ENCODE measurements at regions not wholly inside any gene's neighbourhood (a gene's known extent, or its start where the extent isn't known, plus 50 kb on each side); places are given as distances from the start of the nearest gene placed in this dataset.

DNA sequence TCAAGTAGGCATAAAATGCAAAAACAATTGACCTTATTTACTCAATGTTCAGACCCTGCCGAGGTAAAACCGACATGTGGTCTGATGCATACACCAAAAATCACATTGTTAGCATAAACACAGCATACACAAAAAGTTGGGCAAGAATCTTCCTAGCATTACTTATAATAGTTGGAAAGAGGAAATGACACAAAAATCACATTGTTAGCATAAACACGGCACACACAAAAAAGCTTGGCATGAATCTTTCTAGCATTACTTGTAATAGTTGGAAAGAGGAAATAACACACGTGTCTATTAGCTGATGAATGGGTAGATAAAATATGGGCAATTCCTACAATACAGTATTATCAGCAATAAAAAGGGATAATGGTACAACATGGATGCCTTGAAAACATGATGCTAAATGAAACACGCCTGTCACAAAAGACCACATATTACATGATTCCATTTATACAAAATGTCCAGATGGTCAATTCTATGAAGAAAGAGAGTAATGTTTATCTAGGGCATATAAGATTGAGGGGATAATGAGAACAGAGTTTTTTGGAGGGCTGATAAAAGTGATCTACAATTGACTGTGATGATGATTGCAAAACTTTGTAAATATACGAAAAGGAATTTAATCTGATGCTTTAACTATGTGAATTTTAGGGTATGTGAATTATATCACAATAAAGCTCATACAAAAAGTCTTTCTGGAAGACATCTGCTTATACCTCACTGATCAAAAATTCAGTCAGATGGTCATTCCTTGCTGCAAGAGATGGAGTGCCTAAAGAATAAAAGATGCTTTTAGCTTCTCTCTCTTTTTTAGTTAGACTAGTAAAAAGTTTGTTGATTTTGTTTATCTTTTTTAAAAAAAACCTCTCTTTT, 1019.5 kb upstream of the CITED2 start:
- H4K20me1 ChIP-seq (ENCODE audit: insufficient read depth, low read length): no peaks in the 10 kb centered on the region
- H3K9me3 ChIP-seq (replicated peaks; ENCODE audit: insufficient read depth, low read length): no peaks in the 10 kb centered on the region
- no peak overlapping the region for H2AFZ ChIP-seq (ENCODE audit: low read length)
- no peak overlapping the region for H3K4me2 ChIP-seq (ENCODE audit: low read depth, low read length)
- no peak overlapping the region for H3K4me3 ChIP-seq (ENCODE audit: low read length)
- no peaks in the 10 kb centered on the region for H3F3A ChIP-seq (ENCODE audit: insufficient read depth, low read length)
- no peak for DNase-seq
- H3K27me3 ChIP-seq (replicated peaks; ENCODE audit: insufficient read depth, low read length): no peaks in the 10 kb centered on the region
- H3K27ac ChIP-seq (ENCODE audit: low read length): no peak overlapping the region
- TF ChIP-seq EZH2 (optimal IDR thresholded peaks at IDR 0.05; ENCODE audit: low read depth, low read length) (no peak), EZH2phosphoT487 (IDR thresholded peaks at IDR 0.05; ENCODE audit: low read length) (no peak), CTCF (IDR thresholded peaks at IDR 0.05; ENCODE audit: low read length) (no peak)
- H3K9ac ChIP-seq (ENCODE audit: low read length): no peak overlapping the region
- H3K9me2 ChIP-seq (replicated peaks; ENCODE audit: insufficient read depth, low read length): no peaks in the 10 kb centered on the region
- H3K79me2 ChIP-seq (ENCODE audit: low read length): no peaks in the 10 kb centered on the region
- H3K36me3 ChIP-seq (replicated peaks; ENCODE audit: insufficient read depth, low read length): no peaks in the 10 kb centered on the region
- no peaks in the 10 kb centered on the region for H3K4me1 ChIP-seq (ENCODE audit: low read length)

GRCh38 chr6:140388815-140389214, 1014.4 kb upstream of the CITED2 start:
- Histone ChIP-seq H3K27ac (ENCODE audit: low read length) (no peak overlapping the region), H2AFZ (ENCODE audit: low read length) (no peak overlapping the region), H4K20me1 (ENCODE audit: insufficient read depth, low read length) (no peaks in the 10 kb centered on the region), H3K9me2 (replicated peaks; ENCODE audit: insufficient read depth, low read length) (no peaks in the 10 kb centered on the region), H3K27me3 (replicated peaks; ENCODE audit: insufficient read depth, low read length) (no peaks in the 10 kb centered on the region), H3K36me3 (replicated peaks; ENCODE audit: insufficient read depth, low read length) (no peaks in the 10 kb centered on the region), H3K4me1 (ENCODE audit: low read length) (no peaks in the 10 kb centered on the region), H3K9ac (ENCODE audit: low read length) (no peak overlapping the region), H3K4me3 (ENCODE audit: low read length) (no peak overlapping the region), H3K9me3 (replicated peaks; ENCODE audit: insufficient read depth, low read length) (no peaks in the 10 kb centered on the region), H3K79me2 (ENCODE audit: low read length) (no peaks in the 10 kb centered on the region), H3F3A (ENCODE audit: insufficient read depth, low read length) (no peaks in the 10 kb centered on the region), H3K4me2 (ENCODE audit: low read depth, low read length) (no peak overlapping the region)
- no peak for DNase-seq
- TF ChIP-seq EZH2phosphoT487 (IDR thresholded peaks at IDR 0.05; ENCODE audit: low read length): no peak
- TF ChIP-seq EZH2 (optimal IDR thresholded peaks at IDR 0.05; ENCODE audit: low read depth, low read length): no peak
- no peak for TF ChIP-seq CTCF (IDR thresholded peaks at IDR 0.05; ENCODE audit: low read length)

DNA sequence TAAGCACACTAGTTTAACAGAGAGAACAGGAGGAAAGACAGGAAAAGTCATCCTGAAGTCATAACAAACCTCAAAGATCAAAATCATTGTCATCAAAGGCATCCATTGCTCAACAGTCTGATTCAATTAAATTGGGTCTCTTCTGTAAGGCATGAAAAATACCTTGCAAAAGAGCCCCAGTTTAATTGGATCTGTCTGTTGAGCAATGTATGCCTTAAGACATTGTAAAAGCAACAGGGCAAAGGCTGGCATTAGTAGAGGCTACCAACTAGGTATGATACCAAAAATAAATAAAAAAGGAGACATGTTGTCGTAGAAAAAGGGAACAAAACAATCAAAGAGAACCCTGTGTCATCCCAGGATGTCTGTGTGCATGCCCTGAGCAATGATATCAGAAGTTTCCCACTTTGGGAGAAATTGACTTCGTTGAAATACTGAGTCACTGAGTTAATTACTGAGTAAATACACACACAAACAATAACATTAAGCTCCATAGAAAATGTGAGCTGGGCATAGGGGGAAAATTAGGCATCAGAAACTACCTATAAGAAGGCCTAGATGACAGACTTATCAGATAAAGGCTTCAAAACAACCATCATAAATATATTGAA, 1013.8 kb upstream of the CITED2 start:
- no peaks in the 10 kb centered on the region for H3K9me3 ChIP-seq (replicated peaks; ENCODE audit: insufficient read depth, low read length)
- no peaks in the 10 kb centered on the region for H3K4me1 ChIP-seq (ENCODE audit: low read length)
- no peaks in the 10 kb centered on the region for H3K27me3 ChIP-seq (replicated peaks; ENCODE audit: insufficient read depth, low read length)
- H3K4me3 ChIP-seq (ENCODE audit: low read length): no peak overlapping the region
- no peak overlapping the region for H2AFZ ChIP-seq (ENCODE audit: low read length)
- H3K9ac ChIP-seq (ENCODE audit: low read length): no peak overlapping the region
- no peaks in the 10 kb centered on the region for H3K36me3 ChIP-seq (replicated peaks; ENCODE audit: insufficient read depth, low read length)
- no peaks in the 10 kb centered on the region for H4K20me1 ChIP-seq (ENCODE audit: insufficient read depth, low read length)
- no peaks in the 10 kb centered on the region for H3K79me2 ChIP-seq (ENCODE audit: low read length)
- H3K27ac ChIP-seq (ENCODE audit: low read length): no peak overlapping the region
- no peak overlapping the region for H3K4me2 ChIP-seq (ENCODE audit: low read depth, low read length)
- TF ChIP-seq CTCF (IDR thresholded peaks at IDR 0.05; ENCODE audit: low read length): no peak
- no peak for TF ChIP-seq EZH2phosphoT487 (IDR thresholded peaks at IDR 0.05; ENCODE audit: low read length)
- TF ChIP-seq EZH2 (optimal IDR thresholded peaks at IDR 0.05; ENCODE audit: low read depth, low read length): no peak
- no peaks in the 10 kb centered on the region for H3F3A ChIP-seq (ENCODE audit: insufficient read depth, low read length)
- DNase-seq: no peak
- H3K9me2 ChIP-seq (replicated peaks; ENCODE audit: insufficient read depth, low read length): no peaks in the 10 kb centered on the region
